ENCODE measurements at regions not wholly inside any gene's neighbourhood (a gene's known extent, or its start where the extent isn't known, plus 50 kb on each side); places are given as distances from the start of the nearest gene placed in this dataset.

- no peak for TF ChIP-seq STAT6 (CRISPR knock-in tag; conservative IDR thresholded peaks at IDR 0.05; ENCODE audit: low read depth)
- no peak for TF ChIP-seq CTCF (IDR thresholded peaks at IDR 0.05)
- no peak for TF ChIP-seq ZNF263 (CRISPR knock-in tag; IDR thresholded peaks at IDR 0.05; ENCODE audit: low read depth)
- TF ChIP-seq ZNF121 (CRISPR knock-in tag; IDR thresholded peaks at IDR 0.05): no peak
- TF ChIP-seq TEAD1 (CRISPR knock-in tag; IDR thresholded peaks at IDR 0.05): no peak
- no peak for TF ChIP-seq PREB (CRISPR knock-in tag; IDR thresholded peaks at IDR 0.05; ENCODE audit: borderline replicate concordance)
- no peak for TF ChIP-seq USF2 (CRISPR knock-in tag; IDR thresholded peaks at IDR 0.05)
- TF ChIP-seq ATF6 (CRISPR knock-in tag; IDR thresholded peaks at IDR 0.05): no peak
- no peak for TF ChIP-seq FOXK1 (CRISPR knock-in tag; IDR thresholded peaks at IDR 0.05)
- no peak for TF ChIP-seq ARID4B (CRISPR knock-in tag; IDR thresholded peaks at IDR 0.05; ENCODE audit: borderline replicate concordance)
- no peak for TF ChIP-seq GTF2I (CRISPR knock-in tag; conservative IDR thresholded peaks at IDR 0.05)
- no peak for TF ChIP-seq SP1 (CRISPR knock-in tag; conservative IDR thresholded peaks at IDR 0.05)
- TF ChIP-seq TCF7 (CRISPR knock-in tag; IDR thresholded peaks at IDR 0.05; ENCODE audit: low read depth): no peak
These were observed 147.4 kb downstream of the GDAP2 start for GRCh38 chr1:117782056-117782455.

All from WTC11 (cell line).